CD1c-positive myeloid dendritic cell (primary cell): ENCODE measurements at regions not wholly inside any gene's neighbourhood (a gene's known extent, or its start where the extent isn't known, plus 50 kb on each side); places are given as distances from the start of the nearest gene placed in this dataset.

Source experiments
- DNase-seq: peaks from one replicate; pipeline ENCODE4 v3.0.0-alpha.2; 2016; ENCODE audit errors: extremely low spot score

GRCh38 chr21:14722841-14723483, 176.8 kb upstream of the SAMSN1 start:
- no peak for DNase-seq

GRCh38 chr21:14720237-14720636, 174.1 kb upstream of the SAMSN1 start:
- DNase-seq: no peak

DNA sequence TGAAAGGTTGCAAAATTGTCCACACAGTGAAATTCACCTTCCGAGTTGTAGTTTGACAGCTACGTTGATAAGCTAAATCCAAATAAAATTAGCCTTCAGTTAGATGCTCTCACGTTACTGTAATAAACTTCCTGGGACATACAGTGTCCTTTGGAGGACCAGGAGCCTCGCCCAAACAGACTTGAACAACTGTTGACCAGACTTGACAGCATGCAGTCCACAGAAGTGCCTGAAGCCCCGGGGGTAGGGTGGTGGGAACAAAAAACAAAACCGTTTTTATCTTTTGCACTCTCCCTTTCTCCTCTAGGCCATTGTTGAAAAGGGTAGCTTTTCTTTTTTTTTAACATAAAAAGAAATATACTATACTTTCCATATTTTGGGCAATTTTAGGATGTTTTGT, 172.8 kb upstream of the SAMSN1 start:
- no peak for DNase-seq

DNA sequence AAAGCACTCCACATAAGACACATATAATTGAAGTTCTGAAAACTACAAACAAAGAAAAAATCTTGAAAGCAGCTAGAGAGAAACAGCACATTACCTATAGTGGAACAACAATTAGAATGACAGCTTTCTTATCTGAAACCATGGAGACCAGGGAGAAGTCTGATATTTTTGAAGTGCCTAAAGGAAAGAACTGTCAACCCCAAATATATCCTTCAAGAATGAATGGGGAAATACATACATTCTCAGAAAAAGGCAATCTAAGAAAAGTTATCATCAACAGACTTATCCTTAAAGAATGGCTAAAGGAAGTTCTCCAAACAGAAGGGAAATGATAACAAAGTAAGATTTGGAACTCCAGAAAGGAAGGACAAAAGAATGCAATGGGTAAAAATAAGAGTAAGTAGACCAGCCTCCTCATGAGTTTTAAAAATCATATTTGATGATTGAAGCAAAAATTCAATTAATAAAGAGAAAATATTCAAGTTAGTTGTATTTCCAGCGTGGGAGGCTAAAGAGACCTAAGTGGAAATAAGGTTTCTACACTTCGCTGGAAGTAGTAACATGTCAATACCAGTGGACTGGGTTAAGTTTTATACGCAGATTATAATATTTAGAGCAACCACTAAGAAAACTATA, 170.8 kb upstream of the SAMSN1 start:
- DNase-seq: no peak

DNA sequence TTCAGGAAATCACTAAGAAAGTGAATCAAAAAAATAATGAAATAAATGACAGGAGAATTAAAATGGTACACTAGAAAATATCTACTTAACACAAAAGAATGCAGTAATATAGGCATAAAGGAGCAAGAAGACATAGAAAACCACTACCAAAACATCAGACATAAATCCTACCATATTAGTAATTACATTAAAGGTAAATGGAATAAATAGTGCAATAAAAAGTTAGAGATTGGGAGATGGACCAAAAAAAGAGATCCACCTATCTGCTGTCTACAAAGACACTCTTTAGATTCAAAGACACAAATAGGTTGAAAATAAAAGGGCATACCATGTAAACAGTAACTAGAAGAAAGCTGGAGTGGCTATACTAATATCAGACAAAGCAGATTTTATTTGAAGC, 167.0 kb upstream of the SAMSN1 start:
- DNase-seq: no peak

DNA sequence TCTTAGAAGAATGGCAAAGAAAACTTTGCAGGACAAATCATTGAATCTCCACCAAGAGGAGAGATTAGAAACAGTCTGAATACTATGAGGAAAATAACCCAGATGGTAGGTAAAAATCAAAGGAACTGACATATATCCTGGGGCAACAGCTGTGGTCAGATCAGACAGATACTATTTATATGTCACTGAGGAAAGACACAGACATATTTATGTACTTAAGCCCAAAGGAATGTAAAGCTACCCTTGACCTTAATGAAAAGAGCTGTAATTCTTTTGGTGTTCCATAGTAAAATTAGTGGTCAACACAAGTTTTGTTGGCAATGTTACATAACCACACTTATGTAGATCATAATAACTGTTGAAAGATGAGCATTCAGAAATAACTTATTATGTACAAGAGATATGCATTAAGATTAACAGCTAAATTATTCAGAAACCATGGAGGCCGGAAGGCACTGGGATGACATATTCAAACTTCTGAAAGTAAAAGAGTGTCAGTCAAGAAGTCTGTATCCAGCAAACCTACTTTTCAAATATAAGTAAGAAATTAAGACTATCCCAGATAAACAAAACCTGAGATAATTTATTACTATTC, 166.1 kb upstream of the SAMSN1 start:
- no peak for DNase-seq

DNA sequence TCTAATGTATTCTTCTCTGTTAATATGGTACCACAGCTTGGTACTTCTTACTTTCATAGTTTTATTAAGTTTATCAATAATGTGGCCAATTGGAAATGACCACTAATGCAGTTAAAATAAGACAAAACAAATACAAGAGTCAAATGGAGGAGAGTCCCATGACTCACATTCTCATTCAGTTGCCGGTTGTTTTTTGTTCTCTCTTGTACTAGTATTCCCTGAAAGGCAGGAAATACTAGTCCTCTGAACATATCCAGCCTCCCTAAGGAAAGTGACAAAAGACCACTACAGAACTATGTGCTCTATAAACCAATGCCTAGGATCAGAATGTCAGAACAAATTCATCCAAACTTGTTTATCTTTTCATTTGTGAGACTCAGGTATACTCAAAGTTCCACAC, 165.2 kb upstream of the SAMSN1 start:
- DNase-seq: no peak

GRCh38 chr21:14707511-14708020, 161.5 kb upstream of the SAMSN1 start:
- no peak for DNase-seq

GRCh38 chr21:14706712-14707510, 160.8 kb upstream of the SAMSN1 start:
- no peak for DNase-seq

- no peak for DNase-seq
Measured at GRCh38 chr21:14699433-14700407, 153.6 kb upstream of the SAMSN1 start.

DNA sequence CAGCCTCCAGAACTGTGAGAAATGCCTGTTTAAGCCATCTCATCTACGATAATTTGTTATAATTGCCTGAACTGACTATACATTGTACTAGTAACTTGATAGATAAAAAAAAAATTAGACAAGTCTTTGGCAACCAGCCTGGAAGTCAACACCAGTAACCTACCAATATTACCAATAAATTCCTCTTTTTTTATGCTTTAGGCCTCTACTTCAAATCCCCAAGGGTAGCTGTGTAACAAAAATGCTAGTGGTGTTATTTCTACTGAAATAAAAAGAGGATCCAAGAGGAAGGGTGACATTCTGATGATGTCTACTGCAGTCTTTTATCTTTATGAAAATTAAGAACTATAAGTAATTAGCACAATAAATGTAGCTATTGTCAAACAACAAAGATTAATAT, 151.7 kb upstream of the SAMSN1 start:
- no peak for DNase-seq

- no peak for DNase-seq
Measured at GRCh38 chr21:14694817-14695216, 148.7 kb upstream of the SAMSN1 start.

- no peak for DNase-seq
Measured at GRCh38 chr21:14693997-14694396, 147.9 kb upstream of the SAMSN1 start.

DNA sequence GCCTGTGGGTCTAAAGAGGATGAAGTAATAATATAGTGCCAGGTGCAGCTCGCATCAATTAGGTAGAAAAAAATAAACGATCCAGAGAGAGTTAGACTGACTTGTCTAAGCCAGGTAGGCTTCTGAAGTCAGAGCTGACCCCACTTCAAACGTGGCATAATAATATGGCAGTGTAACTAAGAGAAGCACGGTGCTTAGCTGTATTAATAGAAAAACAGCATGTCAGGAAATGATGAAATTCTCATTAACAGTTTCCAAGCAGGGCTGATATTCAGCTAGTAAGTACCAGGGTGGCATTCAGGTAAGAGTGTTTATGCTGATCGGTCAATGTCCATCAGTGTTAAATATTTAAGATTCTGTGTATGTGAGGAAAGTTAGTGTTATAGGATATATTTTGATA, 145.8 kb upstream of the SAMSN1 start:
- no peak for DNase-seq

GRCh38 chr21:14690886-14691285, 144.8 kb upstream of the SAMSN1 start:
- DNase-seq: peak; percentile 27

GRCh38 chr21:14688936-14689335, 142.8 kb upstream of the SAMSN1 start:
- DNase-seq: no peak

GRCh38 chr21:14688412-14688811, 142.3 kb upstream of the SAMSN1 start:
- no peak for DNase-seq

DNA sequence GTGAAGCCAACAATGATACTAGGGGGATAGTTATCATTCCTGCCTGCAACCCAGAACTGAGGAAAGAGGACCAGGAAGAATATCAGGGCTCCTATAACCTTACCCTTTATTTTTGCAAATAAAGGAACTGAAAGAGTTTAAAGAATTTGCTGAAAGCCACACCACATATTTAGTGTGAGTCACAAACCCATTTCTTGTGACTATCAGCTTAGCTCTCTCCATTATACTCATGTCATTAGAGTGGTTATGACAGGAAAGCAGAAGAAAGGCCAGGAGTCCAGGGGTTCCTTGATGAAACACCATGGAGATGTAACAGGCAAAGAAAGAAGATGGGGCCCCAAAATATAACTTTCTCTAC, 141.1 kb upstream of the SAMSN1 start:
- DNase-seq: peak; percentile 87

- peak; percentile 26 for DNase-seq
Measured at GRCh38 chr21:14686466-14687267, 140.6 kb upstream of the SAMSN1 start.

DNA sequence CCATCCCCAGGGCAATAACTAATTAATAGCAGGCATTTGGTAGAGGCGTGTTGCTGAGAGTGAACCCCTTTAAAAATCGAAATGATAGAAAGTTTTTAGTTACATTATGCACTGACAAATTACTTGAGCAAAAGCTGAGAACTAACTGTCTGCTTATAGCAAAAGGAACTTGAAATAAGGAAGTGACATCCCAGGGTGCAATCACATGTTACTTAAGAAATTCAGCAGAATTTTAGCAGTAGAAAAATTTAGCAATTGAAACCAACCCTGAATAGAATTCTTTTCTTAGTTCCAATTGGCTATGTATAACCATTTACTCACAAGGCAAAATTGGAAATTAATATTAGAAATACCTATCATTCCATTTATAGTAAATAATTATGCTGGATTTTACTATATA, 139.5 kb upstream of the SAMSN1 start:
- peak; percentile 91 for DNase-seq
